ENCODE measurements at regions not wholly inside any gene's neighbourhood (a gene's known extent, or its start where the extent isn't known, plus 50 kb on each side); places are given as distances from the start of the nearest gene placed in this dataset.
"Not testable (repeated sequence)": the region's sequence is repeated elsewhere in the genome, so short reads cannot be mapped to it uniquely, and the experiment has no call there.

DNA sequence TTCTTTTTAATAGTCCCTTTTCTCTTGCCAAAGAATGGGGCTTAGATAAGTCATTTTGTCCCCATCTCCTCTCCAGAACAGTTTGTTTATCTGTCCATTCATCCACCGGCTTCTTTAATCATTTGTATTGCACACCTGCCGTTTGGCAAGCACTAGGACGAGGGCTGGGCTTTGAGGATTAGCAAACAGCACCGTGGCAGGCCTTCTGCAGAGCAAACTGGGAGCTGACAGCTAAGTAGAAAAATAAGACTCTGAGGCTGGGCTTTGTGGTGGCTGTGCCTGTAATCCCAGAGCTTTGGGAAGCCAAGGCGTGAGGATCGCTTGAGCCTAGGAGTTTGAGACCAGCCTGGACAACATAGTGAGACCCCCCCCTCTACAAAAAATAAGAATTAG, 214.2 kb upstream of the ZNF469 start:
- POLR2A ChIA-PET; H3K9me3 ChIP-seq (replicated peaks; ENCODE audit: control insufficient read depth, insufficient read depth, low read length); FAIRE-seq; H3K79me2 ChIP-seq (ENCODE audit: control insufficient read depth, insufficient read depth, low read length); H3K27me3 ChIP-seq (ENCODE audit: control insufficient read depth in 2 of 2, insufficient read depth in 2 of 2, low read length in 2 of 2); H3K4me2 ChIP-seq (ENCODE audit: insufficient read depth, low read length); H4K20me1 ChIP-seq (replicated peaks; ENCODE audit: control insufficient read depth, extremely low read depth, insufficient read depth, low read length); H3K27ac ChIP-seq (ENCODE audit: insufficient read depth, low read depth, low read length); H3K9me1 ChIP-seq (replicated peaks; ENCODE audit: control insufficient read depth, extremely low read depth, insufficient read depth, low read length); H3K4me3 ChIP-seq (replicated peaks in 1 of 3; ENCODE audit: insufficient read depth in 1 of 3, low read depth in 1 of 3, low read length in 3 of 3); H3K36me3 ChIP-seq (ENCODE audit: control insufficient read depth in 2 of 2, extremely low read depth in 1 of 2, insufficient read depth in 2 of 2, low read length in 2 of 2); H3K4me1 ChIP-seq (ENCODE audit: control insufficient read depth, extremely low read depth, insufficient read depth, low read length); intact Hi-C loops (cut with micrococcal nuclease); H2AFZ ChIP-seq (ENCODE audit: low read depth, low read length); CTCF ChIA-PET; DNase-seq (ENCODE audit: low read depth, low spot score); H3K9ac ChIP-seq (replicated peaks; ENCODE audit: extremely low read depth, insufficient read depth, low read length); dilution Hi-C loops (cut with MboI; ENCODE audit: extremely low pct_ligation_motif_present, low sequenced_read_pairs); BruUV-seq (replicated peaks): not testable (repeated sequence)

DNA sequence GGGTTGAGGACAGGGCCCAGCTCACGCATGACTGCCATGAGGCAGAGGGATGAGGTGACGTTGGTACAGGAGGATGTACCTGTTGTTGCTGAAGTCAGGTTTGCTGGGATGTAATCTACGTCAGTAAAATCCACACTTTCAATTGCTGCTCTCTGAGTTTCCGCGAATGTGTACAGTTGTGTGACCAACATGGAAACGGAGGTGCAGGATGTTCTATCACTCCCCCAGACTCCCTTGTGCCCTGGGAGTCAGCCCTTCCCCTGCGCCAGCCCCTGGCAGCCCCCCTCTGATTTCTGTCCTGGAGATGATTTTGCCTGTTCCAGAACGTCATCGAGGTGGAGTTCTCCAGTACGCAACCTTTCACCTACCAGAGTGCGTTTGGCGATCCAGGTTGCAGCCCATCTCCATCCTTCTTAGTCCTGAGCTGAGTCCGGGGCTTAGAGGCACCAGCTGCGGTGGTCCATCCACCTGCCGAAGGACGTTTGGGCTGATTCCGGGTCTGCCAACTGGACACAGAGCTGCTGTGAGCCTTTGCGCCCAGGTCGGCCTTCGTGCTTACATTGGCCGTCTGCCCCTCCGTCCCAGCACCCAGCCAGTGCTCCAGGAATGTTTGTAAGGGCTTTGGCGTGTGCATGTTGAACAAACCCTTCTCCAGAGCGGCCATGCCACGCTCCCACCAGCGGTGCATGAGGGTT, 213.5 kb upstream of the ZNF469 start:
- H3K9ac ChIP-seq (replicated peaks; ENCODE audit: extremely low read depth, insufficient read depth, low read length); H3K4me1 ChIP-seq (ENCODE audit: control insufficient read depth, extremely low read depth, insufficient read depth, low read length); H3K27ac ChIP-seq (ENCODE audit: insufficient read depth, low read depth, low read length); H4K20me1 ChIP-seq (replicated peaks; ENCODE audit: control insufficient read depth, extremely low read depth, insufficient read depth, low read length); dilution Hi-C loops (cut with MboI; ENCODE audit: extremely low pct_ligation_motif_present, low sequenced_read_pairs); CTCF ChIA-PET; intact Hi-C loops (cut with micrococcal nuclease); FAIRE-seq; H3K4me2 ChIP-seq (ENCODE audit: insufficient read depth, low read length); DNase-seq (ENCODE audit: low read depth, low spot score); H3K9me1 ChIP-seq (replicated peaks; ENCODE audit: control insufficient read depth, extremely low read depth, insufficient read depth, low read length); H2AFZ ChIP-seq (ENCODE audit: low read depth, low read length); H3K79me2 ChIP-seq (ENCODE audit: control insufficient read depth, insufficient read depth, low read length); H3K4me3 ChIP-seq (replicated peaks in 1 of 3; ENCODE audit: insufficient read depth in 1 of 3, low read depth in 1 of 3, low read length in 3 of 3); POLR2A ChIA-PET; H3K27me3 ChIP-seq (ENCODE audit: control insufficient read depth in 2 of 2, insufficient read depth in 2 of 2, low read length in 2 of 2); H3K36me3 ChIP-seq (ENCODE audit: control insufficient read depth in 2 of 2, extremely low read depth in 1 of 2, insufficient read depth in 2 of 2, low read length in 2 of 2); H3K9me3 ChIP-seq (replicated peaks; ENCODE audit: control insufficient read depth, insufficient read depth, low read length); BruUV-seq (replicated peaks): not testable (repeated sequence)

- H3K79me2 ChIP-seq (ENCODE audit: control insufficient read depth, insufficient read depth, low read length); H3K27me3 ChIP-seq (ENCODE audit: control insufficient read depth in 2 of 2, insufficient read depth in 2 of 2, low read length in 2 of 2); H3K36me3 ChIP-seq (ENCODE audit: control insufficient read depth in 2 of 2, extremely low read depth in 1 of 2, insufficient read depth in 2 of 2, low read length in 2 of 2); intact Hi-C loops (cut with micrococcal nuclease); POLR2A ChIA-PET; H3K27ac ChIP-seq (ENCODE audit: insufficient read depth, low read depth, low read length); H3K9ac ChIP-seq (replicated peaks; ENCODE audit: extremely low read depth, insufficient read depth, low read length); H3K9me3 ChIP-seq (replicated peaks; ENCODE audit: control insufficient read depth, insufficient read depth, low read length); H3K4me1 ChIP-seq (ENCODE audit: control insufficient read depth, extremely low read depth, insufficient read depth, low read length); H3K4me2 ChIP-seq (ENCODE audit: insufficient read depth, low read length); H3K9me1 ChIP-seq (replicated peaks; ENCODE audit: control insufficient read depth, extremely low read depth, insufficient read depth, low read length); dilution Hi-C loops (cut with MboI; ENCODE audit: extremely low pct_ligation_motif_present, low sequenced_read_pairs); CTCF ChIA-PET; DNase-seq (ENCODE audit: low read depth, low spot score); H4K20me1 ChIP-seq (replicated peaks; ENCODE audit: control insufficient read depth, extremely low read depth, insufficient read depth, low read length); FAIRE-seq; BruUV-seq (replicated peaks); H3K4me3 ChIP-seq (replicated peaks in 1 of 3; ENCODE audit: insufficient read depth in 1 of 3, low read depth in 1 of 3, low read length in 3 of 3); H2AFZ ChIP-seq (ENCODE audit: low read depth, low read length): not testable (repeated sequence)
Observed at GRCh38 chr16:88169831-88170165, 213.0 kb upstream of the ZNF469 start.
